Stimulated activated CD8-positive, alpha-beta memory T cell treated with anti-CD3 and anti-CD28 coated beads, Interleukin-4, amount 100 ng/mL, for 48 hours (primary cell): ENCODE measurements at regions not wholly inside any gene's neighbourhood (a gene's known extent, or its start where the extent isn't known, plus 50 kb on each side); places are given as distances from the start of the nearest gene placed in this dataset.

Source experiments
- DNase-seq: peaks from one replicate; pipeline ENCODE4 v3.0.0-alpha.2; 2020

DNA sequence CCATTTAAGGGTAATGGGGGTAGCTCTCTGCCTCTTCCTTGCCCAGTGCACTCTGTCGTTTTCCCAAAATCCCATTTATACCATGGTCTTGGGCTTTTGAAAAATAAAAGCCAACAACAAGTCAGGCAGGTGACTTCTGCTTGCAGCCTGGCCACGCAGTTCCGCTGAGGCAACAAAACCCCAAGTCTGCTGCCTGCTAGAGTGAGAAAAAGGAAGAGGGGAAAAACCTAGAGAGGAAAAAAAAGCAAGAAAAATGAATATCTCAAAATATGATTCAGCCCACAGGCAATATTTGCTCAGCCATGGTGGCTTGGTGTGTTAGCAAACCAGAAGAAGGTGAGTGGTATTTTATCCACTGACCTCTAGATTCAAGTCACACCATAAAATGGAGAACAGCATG is 148.2 kb upstream of the FSTL4 start:
- DNase-seq = no peak

- DNase-seq = no peak
Measured at GRCh38 chr5:133758641-133759040, 146.3 kb upstream of the FSTL4 start.

- no peak for DNase-seq
Measured at GRCh38 chr5:133757396-133757945, 145.1 kb upstream of the FSTL4 start.

GRCh38 chr5:133756756-133757155 is 144.4 kb upstream of the FSTL4 start:
- no peak for DNase-seq

GRCh38 chr5:133756036-133756435 is 143.7 kb upstream of the FSTL4 start:
- DNase-seq = no peak

DNA sequence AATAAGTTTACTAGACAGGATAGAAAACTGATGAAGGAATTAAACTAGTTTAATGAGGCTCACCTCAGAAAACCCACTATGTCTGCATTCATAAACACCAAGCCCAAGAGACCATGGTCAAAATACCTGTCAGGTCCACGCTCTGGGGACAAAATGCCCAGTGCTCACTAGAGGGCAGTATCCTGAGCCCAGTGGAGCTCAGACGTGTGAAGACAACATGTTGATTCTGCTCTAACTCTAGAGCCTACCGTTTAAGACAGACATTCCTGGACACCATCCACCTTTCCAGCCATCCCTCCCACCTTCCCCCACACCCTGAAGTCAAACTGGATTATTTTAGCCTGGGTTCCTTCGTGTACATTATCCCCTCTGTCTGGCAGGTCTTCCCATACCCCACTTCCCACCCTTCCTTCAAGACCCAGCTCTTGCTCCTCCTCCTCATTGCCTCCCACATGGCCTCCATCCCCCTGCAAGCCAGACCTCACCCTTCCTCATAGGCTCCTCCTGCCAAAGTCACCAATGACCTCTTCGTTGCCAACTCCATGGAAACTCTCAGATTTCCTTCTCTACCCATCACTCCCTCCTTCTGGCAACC is 142.3 kb upstream of the FSTL4 start:
- DNase-seq = peak; percentile 50

- DNase-seq = no peak
Measured at GRCh38 chr5:133753856-133754255, 141.5 kb upstream of the FSTL4 start.

DNA sequence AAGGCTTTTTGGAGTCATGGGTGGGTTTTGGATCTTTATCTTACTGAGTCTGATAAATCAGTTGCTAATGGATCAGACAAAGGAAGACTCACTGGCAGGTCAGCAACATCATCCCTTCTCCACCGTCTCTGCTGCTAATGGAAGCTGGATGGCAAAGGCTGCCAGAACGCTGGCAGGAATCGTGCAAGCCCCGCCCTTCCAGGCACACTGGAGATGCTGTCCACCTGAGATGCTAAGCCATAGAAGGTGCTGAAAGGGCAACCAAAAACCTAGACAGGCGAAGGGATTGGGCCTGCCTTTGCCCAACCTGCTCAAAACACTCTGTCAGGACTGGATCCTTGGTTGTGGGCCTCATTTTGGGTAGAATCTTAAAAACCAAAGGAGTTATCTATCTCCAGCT is 139.5 kb upstream of the FSTL4 start:
- no peak for DNase-seq

GRCh38 chr5:133751421-133751820 is 139.1 kb upstream of the FSTL4 start:
- no peak for DNase-seq

DNA sequence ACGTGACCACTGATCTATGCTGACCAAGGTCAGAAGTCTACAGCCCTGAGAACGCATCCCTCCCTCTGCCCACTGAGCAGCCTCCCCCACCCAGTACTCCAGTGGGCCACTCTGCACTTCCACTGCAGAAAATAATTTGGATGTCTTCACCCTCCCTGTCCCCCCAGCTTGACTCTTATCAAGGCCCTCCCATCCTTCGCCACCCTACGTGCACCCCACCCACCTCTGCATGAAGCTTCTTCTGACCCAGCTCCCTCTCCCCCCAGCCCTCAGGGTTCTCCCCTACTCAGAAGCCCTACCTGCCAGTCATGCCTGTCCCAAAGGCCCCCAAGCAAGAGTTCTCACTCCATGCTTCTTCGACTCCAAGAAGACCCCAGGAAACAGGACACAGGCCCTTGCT is 138.5 kb upstream of the FSTL4 start:
- no peak for DNase-seq

- no peak for DNase-seq
Measured at GRCh38 chr5:133750356-133750755, 138.0 kb upstream of the FSTL4 start.

- DNase-seq = no peak
Measured at GRCh38 chr5:133749331-133749985, 137.1 kb upstream of the FSTL4 start.

DNA sequence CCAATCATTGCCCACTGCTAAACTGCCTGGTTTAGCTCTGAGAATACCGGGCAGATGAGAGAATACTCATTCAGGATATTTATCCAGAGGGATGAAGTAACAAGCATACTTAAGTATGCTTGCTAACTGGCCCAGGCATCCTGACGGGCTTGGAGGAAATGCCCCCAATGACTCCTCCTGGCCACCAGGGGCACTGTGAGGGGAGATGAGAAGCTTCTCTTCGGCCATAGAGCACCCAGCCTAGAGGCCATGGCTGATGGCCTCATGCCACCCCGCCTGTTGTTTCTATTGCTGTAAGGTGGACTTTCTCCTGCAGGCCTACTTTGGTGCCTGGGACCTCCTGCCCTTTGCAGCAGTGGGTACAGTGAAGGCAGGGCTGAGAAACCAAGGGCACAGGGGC is 134.5 kb upstream of the FSTL4 start:
- peak; percentile 59 for DNase-seq

DNA sequence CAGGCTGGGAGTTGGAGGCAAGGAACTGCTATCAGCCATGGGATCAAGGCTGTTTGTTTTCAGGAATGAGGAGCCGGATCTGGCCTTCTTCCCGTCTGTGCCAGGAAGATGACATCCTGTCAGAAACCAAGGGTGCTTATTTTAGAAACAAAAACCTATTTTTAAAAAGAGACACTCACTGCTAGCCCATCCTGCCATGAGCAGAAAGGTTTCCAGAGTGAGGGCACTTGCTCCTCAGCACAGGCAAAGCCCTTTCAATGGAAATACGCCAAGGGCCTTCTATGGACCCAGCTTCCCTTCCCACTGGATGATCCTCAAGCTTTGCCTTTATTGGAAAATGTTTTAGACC is 132.6 kb upstream of the FSTL4 start:
- DNase-seq = no peak

DNA sequence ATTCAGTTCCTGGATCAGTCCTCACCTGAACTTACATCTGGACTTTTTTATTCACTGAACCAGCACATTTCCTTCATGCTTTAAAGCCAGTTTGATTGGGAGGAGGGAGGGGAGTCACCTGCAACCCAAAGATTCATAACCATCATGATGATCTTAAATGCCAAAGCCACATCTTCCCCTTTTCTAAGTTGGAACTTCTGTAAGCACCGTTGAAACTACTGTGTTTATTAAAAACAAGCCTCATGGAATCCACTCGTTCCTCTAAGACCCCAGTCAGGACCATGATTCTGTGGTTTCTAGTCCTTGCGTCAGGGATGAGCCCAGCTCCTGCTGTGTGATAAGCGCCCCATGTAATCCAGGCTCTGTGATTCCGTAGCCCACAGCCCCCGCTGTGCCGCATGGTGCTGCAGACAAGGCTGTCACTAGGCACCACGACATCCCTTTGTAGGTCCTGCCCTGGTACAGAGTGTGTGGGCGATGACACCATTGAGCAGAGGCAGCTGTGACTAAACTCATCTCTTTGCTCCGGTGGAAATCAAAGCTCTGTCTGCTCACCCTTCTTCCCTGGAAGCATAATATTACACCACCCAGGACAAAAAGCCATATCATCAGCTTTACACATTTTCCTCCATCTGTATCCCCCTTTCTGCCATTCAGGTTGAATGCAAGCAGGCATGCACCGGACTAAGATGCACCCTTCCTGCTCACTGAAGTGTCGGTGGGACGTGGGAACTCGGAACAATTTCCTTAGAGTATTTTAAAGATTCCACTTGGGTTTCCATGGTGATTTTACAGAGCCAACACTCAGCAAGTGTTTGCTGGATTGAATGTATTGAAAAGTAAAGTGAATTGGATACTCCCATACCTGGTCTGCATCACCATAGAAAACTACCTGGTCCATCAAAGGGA is 132.0 kb upstream of the FSTL4 start:
- no peak for DNase-seq

DNA sequence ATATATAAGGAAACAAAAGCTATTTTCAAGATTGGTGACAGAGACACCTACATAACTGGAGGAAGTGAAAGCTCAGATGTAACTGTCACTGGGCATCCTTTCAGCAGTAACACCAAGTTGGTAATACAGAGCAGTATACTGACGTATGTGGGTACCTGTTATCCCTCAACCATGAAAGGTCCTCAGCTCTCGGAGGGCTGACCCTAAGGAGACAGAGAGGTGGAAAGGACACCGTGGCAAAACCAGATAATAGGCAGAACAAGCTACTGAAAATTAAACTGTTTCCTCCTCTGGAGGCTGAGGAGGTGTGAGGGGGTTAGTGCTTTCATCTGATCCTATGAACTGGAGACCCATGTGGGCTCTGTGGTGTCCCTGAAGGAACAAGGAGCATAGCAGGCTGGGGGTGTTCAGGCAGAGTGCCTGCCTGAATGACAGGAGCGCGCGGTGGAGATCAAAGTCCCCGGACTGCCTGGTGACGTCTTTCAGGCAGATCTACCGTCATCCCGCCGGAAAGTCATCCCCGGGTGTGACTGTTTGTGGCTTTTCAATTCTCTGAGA is 130.2 kb upstream of the FSTL4 start:
- no peak for DNase-seq

GRCh38 chr5:133741818-133742355 is 129.5 kb upstream of the FSTL4 start:
- DNase-seq = no peak

GRCh38 chr5:133741396-133741795 is 129.1 kb upstream of the FSTL4 start:
- DNase-seq = no peak

DNA sequence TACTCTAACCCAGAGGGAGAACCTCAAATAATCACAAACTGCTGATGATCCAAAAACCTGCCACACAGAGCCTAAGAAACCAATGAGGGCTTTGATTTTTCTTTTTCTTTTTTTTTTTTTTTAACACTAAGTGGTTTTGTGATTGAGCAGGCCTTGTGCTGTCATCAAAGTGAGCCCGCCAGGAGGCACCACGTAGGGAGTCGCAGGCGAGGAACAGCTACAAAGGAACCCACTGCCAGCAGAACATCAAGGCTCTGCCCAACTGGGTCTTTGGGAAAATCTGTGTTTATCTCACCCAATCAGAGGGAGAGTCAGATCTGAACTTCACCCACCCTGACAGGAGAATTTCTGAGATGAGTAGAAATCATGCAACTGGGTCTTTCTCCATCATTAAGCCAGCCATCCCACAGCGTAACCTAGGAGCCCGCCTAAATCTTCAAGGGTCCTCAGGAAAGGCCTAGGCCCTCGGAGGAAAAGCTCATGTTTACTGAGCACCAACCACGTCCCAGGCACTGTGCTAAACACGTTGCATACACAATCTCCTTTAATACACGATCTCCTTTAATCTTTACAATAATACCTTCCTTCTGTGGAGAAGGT is 126.9 kb upstream of the FSTL4 start:
- DNase-seq = no peak

DNA sequence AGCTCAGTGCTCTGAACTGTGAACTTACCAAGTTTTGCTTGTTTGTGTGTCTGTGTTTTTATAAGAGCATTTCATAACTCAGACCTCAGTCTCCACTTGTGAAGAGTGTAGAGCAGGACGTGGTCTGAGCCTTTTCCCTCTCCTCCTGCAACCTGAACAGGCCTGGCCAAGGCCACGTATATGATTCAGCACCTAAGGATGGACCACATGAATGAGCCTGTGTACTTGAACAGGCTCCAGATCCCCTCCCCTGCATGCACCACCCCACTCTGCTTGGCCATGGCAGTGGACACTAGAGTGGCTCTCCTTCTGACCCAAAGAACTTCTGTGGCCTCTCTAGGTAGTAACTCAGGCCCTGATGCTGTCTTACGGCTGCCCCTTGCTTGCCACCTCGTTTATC is 125.9 kb upstream of the FSTL4 start:
- no peak for DNase-seq

- no peak for DNase-seq
Measured at GRCh38 chr5:133736512-133736911, 124.2 kb upstream of the FSTL4 start.

DNA sequence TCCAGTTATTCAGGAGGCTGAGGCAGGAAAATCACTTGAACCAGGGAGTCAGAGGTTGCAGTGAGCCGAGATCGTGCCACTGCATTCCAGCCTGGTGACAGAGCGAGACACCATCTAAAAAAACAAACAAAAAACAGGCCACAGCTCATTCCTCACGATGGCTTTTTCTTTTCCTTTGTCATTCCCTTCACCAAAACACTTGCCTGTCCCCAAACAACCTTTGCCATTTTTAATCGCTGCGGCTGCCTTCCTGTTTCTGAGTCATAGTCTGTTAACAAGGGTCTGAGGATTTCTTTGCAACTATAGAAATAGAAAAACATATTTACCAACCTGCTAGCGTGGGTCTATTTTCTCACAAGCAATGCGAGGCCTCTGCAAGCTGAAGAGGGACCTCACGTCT is 123.0 kb upstream of the FSTL4 start:
- DNase-seq = no peak

GRCh38 chr5:133734916-133735315 is 122.6 kb upstream of the FSTL4 start:
- DNase-seq = no peak
